ENCODE measurements at regions not wholly inside any gene's neighbourhood (a gene's known extent, or its start where the extent isn't known, plus 50 kb on each side); places are given as distances from the start of the nearest gene placed in this dataset.

- TF ChIP-seq CTCF (IDR thresholded peaks at IDR 0.05) (no peak), POLR2AphosphoS5 (IDR thresholded peaks at IDR 0.05; ENCODE audit: low read depth, low read length) (no peak)
Observed at GRCh38 chr5:96339862-96340261, 93.2 kb downstream of the PCSK1 start.
